ENCODE measurements at regions not wholly inside any gene's neighbourhood (a gene's known extent, or its start where the extent isn't known, plus 50 kb on each side); places are given as distances from the start of the nearest gene placed in this dataset.

DNA sequence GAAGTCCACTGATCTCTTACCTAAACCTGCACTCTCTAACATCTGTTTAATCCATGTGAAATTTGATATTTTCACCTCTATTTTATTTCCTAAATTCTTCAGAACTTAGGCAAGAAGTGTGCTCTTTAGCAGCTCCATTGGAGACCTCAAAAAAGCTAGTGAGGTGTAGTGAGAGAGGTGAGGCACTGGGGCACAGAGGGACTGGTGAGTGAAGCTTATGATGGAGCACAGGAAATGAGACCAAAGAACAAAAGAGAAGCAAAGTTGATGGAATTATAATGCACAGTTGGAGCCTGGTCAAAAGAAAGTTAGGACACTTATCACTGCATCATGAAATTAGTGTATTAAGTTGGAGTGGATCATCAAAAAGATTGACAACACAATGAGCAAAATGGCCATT, 1050.7 kb upstream of the NRXN1 start:
- TF ChIP-seq, protein P1, sequence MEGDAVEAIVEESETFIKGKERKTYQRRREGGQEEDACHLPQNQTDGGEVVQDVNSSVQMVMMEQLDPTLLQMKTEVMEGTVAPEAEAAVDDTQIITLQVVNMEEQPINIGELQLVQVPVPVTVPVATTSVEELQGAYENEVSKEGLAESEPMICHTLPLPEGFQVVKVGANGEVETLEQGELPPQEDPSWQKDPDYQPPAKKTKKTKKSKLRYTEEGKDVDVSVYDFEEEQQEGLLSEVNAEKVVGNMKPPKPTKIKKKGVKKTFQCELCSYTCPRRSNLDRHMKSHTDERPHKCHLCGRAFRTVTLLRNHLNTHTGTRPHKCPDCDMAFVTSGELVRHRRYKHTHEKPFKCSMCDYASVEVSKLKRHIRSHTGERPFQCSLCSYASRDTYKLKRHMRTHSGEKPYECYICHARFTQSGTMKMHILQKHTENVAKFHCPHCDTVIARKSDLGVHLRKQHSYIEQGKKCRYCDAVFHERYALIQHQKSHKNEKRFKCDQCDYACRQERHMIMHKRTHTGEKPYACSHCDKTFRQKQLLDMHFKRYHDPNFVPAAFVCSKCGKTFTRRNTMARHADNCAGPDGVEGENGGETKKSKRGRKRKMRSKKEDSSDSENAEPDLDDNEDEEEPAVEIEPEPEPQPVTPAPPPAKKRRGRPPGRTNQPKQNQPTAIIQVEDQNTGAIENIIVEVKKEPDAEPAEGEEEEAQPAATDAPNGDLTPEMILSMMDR (IDR thresholded peaks at IDR 0.05), result no peak
- TF ChIP-seq POLR2A (IDR thresholded peaks at IDR 0.05), result no peak
